Renal cortex interstitium (tissue), 11 donors: ENCODE measurements at regions not wholly inside any gene's neighbourhood (a gene's known extent, or its start where the extent isn't known, plus 50 kb on each side); places are given as distances from the start of the nearest gene placed in this dataset.

Source experiments
- DNase-seq, 11 donors: peaks; one replicate each; pipeline ENCODE4 v3.0.0-alpha.2; 2013; ENCODE audit warnings: low read depth in 9 of 11, low spot score in 4 of 11; ENCODE audit errors: extremely low read depth in 1 of 11

DNA sequence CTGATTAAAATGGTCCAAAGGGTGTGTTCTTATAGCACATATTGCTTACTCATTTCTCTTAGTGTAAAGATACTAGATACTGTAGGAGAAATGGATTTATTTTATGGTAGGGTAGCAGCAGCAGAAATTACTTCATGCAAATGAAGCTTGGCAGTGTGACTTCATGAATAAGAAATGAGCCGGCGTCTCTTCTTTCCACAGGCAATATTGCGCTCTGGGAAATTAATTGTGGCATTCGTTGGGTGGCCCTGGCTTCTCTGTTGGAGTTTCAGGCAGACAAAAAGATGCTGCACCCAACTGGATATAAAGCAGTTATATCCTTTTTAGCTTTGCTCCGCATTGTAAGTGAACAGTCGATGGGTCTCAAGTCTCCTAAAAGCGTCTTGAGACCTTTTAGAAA lies 211.0 kb upstream of the NAV2 start:
- DNase-seq, result no peak

DNA sequence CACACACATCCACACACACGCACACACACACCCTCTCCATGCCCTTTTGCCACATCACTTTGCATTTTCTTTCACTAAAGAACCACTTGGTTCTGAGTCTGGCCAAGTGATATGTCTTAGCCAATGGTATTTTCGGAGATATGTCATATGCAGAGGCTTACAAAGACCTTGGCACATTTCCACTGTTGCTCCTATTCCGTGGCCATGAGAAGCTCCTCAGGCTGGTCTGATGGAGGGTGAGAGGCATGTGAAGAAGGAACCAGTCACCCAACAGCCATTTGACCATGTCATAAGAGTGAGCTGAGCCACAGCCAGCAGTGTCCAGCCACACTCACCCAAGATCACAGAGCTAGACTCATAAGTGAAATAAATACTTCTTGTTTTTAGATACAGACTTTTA lies 212.6 kb upstream of the NAV2 start:
- DNase-seq, result no peak

DNA sequence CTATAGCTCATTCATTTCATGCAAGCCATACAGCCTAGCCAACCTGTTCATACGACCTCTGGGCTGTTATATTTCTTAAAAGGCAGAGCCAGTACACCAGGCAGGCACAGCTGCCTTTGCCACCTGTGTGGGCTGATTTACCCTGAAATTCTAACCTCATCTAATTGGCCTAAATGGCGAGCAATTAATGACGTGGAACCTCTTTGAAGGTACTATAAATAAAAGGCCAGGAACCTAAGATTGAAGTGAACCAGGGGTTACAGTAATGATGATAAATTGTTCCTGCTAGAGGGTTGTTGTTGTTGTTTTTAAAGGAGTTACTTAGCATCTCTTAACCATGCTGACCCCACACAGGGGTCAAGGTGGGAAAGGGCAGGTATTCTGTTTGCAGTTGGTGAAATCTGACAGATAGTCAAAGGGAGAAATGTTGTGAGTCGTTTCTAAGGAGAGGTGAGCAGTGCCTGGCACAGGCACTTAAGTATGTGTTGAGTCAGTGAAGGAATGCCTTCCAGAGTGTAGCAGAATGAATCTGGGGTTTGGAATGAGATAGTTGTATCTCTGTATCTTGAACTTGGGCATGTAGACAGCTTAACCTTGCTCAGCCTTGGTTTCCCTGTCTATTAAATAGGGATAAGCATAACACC lies 213.5 kb upstream of the NAV2 start:
- peak in 7 of 11 donors; percentile 39 to 65 (median 47) for DNase-seq

DNA sequence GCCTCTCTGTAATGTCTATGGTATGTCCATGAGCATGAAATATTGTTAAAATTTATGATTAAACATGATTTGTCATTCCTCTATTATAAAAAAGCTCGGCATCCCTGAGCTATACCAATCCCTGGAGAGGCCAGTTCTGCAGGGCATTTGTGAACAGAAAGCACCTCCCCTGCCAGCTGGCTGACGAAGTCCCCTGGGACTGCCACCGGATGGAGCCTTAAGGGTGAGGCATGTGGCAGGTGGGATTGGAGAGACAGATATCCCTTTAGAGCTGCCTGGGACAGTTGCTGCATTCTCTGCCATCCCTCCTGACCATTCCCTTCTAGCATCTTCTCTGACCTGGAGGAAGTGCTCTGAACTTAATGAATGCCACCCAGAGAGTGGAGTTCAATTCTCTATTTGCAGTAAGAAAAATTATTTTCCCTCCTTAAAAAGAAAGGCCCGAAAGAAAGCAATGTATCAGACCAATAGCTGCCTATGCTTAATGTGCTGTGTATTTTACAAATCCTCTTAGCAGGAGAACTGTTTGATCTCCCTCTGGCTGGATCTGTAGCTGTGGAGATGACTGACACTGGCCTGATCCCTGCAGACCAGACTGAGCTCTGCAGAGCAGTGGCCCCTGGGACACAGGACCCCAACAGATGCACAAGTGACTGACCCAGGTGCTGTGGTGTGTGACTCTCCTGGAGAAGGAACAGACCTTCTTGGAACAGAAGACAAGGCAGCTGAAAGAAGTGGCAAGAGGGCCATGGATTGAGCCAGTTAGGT lies 219.0 kb upstream of the NAV2 start:
- no peak for DNase-seq

DNA sequence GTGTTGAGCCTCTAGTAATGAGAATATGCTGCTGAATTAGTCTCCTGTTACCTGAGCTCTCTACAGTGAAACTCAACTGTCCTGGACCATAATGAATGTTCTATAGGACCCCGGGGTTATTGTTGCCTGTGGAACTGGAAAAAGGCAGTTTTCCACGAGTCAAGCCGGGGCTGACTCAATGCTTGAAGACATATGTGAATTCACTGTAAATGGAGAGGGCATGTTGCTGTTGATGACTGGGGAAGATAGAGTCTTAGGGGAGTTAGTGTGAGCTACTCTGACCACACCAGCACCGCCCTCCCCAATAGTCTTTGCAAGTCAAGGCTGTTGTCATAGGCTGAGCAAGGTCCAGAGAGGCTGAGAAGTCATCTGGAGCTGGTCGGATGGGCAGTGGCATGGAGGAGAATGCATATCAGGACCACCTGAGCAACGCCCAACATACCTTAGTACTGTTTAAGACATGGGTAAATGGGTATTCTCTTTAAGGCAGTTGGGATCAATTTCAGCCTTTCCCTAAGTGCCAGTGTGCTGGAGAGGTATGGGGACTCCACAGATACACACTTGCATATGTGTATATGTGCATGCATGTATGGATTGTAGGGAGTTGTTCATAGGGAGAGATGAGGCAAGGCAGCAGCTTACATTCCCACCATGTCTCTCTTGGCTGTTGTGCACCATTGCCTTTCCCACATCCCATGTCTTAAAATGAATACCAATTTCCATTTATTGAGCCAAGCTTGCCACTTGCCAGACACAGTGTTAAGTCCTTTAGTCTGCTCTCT lies 230.1 kb upstream of the NAV2 start:
- no peak for DNase-seq

DNA sequence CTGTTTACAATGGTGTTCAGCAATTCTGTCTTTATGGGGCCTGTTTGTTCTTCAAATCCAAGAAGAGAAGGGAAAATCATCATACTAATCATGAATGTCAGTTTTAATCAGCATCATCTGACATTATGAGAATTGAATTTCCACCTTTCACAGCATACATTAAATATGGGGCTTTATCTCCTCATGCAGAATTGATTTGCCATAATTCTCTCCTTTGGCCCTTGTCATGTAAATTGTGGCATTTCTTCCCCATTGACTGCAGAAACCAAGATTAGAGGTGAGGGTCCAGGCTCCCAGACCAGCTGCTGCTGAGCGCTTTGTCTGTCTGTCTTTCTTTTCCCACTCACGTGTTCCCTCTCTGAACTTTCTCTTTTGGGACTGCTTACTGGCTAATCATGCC lies 232.1 kb upstream of the NAV2 start:
- DNase-seq, result no peak

DNA sequence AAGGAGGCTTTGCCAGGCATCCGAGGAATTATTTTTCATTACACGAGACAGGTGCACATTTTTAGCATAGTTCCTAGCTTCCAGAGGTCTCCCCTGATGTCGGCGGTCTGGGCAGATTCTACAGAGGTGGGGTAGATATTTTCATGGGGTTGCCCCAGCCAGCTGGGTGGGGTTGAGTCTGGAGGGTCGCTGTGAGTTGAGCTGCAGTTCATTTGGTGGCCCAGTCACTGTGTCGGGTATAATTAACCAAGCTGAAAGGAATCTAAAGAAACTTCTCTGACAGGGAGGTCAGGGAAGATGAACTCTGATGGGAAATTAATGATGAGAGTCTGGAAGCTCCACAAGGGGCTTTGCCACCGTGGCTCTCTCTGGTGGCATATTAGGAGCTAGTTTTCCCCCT lies 233.7 kb upstream of the NAV2 start:
- DNase-seq, result no peak

DNA sequence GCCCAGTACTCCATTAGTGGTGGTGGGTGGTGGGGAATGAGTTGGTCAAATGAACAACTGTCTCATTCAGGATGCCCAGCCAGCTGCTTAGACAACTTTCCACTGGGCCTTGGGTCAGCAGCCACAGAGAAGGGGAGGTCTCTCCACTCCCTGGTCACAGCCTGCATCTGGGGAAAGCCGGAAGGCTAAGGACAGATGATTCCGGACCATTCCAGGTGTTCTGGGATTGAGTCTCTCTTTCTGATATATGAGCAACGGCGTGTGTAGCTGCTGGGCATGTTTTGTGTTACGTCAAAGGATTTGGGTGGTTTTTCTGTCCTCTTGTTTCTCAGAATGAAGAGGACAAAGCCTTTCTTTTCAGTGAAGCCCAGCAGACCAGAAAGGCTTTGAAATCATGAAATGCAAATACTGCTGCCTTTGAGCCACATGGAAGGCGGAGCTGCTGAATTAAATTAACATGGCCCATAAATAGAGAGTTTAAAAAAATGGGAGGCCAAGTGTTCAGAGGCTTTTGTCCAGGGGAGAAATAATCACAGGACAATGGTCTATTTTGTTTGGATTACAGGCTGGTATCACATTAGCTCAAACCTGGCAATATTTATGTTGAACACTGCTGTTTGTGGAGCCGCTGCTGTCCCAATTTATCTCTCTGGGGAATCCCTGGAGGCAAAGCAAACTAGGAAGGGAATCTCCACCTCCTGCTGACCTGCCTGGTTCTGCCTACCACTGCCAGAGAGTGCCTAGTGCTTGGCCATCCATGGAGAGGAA lies 234.4 kb upstream of the E2F8 start:
- DNase-seq, result no peak

DNA sequence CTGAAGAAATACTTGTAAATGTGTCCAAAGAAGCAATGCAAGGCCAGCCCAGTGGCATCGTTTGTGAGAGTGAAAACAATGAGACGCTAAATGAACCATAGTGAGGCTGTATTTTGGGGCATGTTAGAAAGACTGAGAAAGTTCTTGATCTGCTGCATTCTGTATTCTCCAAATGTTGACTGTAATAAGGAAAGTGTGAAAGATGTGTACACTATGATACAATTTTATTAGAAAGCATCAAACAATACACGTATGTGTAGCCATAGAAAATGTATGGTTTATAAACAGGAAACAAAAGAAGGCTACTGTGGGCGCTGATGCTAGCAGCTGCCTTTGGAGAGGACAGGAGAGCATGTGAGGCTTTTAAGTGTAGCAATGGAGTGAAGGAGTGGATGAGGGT lies 233.5 kb upstream of the E2F8 start:
- DNase-seq, result no peak

DNA sequence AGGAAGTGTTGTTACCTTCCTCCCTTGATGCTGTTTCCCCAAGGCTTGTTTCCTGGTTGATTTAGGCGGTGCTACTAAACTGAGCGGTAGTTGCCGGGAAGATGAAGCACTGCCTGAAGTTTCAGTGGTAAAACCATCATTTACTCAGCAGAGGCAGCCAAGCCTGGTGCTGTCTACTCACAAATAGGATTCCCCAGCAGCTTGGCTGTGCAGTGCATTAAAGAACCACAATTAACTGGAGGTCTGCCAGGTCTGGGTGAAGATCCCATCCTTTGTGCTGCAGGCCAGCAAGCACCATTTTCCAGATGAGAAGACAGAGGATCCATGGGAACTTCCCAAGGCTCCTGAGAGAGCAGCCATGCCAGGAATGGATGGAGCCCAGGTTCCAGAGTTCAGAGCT lies 231.9 kb upstream of the E2F8 start:
- DNase-seq, result no peak

DNA sequence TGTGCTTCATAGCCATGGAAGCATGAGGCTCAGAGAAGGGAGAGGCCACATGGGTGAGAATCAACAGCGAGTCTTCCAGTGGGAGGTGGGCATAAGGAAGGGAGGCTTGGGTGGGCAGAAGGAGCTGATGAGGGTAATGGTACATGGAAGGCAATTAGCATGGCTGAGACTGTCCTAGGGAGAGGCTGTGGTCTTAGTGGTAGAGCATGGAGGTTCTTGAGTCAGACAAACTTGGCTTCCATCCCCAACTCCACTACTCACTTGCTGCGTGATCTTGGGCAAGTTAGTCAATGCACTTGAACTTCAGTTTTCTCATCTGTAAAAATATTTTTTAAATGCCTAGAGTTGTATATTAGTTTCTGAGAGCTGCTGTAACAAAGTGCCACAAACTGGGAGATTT lies 227.2 kb upstream of the E2F8 start:
- no peak for DNase-seq

DNA sequence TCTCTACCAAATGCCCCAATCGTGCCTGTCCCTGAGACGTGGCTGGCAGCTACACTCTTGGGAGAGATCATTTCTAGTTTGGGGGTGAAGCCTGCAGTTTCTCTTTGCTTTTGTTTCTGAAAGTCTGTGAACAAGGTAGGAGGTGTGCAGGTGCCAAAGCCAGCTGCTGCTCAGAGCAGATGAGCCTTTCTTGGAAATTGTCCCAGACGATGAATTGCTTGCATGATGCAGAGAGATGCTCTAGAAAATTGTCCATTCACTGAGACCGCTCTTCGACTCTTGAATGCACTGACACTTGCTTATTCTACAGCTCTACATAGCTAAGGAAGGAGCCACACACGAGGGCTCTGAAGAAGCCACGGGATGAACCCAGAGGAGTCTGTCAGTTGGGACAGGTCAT lies 225.6 kb upstream of the E2F8 start:
- no peak for DNase-seq

DNA sequence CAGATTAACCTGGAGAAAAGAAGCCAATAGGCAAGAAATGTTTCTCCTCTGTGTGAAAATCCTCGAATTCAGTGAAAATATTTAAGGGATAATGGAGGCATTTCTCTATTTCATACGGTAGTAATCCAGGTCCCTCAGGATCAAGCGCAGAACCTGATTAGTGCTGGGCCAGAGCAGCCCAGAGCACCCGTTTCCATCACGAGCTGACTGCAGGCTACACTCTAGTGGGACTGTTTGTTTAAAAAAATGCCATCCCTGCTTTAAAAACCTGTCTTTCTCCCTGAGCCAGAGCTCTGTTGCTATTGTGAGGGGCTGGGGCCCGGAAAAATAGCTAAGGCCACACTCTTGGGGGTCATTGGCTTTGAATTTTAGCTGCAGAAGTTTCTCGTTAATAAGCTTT lies 223.2 kb upstream of the E2F8 start:
- DNase-seq, result no peak

DNA sequence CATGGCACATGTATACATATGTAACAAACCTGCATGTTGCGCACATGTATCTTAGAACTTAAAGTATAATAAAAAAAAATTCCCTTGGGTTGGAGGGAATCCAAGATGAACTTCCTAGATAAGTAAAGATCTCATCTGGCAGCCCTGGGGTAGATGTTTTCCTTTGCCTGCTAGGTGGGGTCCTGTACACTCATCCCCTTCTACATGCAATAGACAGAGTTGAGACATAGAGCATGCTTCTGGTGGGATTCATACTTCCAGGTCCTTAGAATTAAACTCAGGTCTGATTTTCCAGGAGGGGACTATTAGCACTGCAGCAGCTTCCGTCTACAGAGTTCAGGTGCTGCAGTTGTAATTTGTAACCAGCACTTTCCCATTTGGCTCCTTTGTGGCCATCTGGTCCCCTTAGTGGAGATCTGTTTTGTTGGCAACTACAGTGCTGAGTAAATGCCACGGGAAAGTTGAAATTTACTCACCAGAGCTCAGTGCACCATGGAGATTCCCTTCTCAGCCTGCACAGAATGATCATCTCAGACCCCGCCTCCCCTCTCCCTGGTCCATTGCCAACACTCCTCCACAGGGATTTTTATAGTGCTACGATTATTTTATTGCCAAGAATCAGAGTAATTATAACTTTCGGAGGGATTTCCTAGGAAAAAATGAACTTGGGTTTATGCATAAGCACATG lies 220.1 kb upstream of the E2F8 start:
- peak in 3 of 11 donors; percentile 3 to 20 (median 14) for DNase-seq

DNA sequence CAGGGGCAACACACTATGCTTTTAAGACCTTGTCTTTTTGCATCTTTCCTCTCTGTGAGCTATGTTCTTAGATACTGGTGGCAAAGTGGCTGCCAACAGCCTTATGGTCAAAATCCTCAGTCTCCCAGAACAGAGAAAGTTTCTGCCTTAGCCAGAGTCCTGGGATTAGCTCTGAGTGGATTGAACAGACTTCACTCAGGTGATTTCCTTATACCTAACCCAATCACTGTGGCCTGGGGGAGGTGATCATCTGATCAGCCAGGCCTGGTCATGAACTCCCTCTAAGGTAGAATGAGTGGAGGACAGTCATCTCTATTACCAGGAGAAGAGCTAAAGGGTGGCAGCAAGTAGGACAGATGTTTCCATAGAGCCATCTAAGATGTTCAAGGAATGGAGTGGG lies 218.5 kb upstream of the E2F8 start:
- no peak for DNase-seq

DNA sequence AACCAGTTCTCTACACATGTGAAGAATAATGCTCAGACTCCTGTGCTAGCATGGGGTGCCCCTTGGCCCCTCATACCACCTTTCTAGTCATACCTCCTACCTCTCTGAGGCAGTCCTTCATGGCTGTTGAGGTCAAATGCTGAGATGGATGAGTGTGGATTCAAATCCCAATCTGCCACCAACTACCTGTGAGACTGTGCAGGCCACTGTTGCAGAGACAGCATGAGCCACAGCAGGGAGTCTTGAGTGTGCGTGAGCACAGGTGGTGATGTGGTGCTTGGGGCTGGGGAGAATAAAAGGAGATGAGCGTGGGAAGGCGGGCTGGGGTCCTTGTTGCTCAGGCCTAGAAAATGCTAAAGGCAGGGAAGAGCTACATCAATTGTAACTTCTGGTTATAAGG lies 218.0 kb upstream of the E2F8 start:
- DNase-seq, result no peak

DNA sequence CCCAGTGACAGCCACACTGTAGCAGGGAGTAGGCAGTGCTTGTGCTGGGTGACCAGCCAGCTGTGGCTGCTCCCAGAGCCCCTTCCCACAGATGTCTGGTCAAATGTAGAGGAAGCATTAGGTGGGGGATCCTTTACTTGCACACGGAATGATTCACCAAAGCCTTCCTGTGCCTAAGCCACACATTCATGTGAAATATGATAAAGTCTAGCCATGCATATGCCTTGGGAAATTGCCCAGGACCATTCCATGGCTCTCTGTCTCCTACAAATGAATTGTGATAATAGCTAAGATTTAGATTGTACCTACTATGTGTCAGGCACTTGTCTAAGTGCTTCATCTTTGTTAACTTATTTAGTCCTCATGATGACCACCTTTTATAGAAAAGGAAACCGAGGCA lies 217.5 kb upstream of the E2F8 start:
- DNase-seq, result no peak

DNA sequence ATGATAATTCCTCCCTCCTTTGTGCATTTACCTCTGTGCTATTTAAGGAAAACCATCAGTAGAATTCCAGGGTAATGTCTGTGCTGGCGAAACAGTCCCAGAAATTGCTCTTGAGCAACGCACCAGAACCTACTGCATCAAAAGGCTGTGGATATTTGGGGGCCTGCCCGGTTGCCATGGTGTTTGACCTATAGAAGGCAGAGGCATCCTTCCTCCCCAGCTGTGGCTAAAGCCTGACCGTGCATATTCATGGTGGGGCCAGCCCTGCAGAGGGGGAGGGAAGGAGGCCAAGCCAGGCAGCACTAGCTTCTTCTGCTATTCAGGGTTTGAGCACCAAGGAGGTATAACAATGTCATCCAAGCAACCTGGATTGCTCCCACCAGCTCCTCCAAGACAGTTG lies 215.0 kb upstream of the E2F8 start:
- DNase-seq, result no peak

DNA sequence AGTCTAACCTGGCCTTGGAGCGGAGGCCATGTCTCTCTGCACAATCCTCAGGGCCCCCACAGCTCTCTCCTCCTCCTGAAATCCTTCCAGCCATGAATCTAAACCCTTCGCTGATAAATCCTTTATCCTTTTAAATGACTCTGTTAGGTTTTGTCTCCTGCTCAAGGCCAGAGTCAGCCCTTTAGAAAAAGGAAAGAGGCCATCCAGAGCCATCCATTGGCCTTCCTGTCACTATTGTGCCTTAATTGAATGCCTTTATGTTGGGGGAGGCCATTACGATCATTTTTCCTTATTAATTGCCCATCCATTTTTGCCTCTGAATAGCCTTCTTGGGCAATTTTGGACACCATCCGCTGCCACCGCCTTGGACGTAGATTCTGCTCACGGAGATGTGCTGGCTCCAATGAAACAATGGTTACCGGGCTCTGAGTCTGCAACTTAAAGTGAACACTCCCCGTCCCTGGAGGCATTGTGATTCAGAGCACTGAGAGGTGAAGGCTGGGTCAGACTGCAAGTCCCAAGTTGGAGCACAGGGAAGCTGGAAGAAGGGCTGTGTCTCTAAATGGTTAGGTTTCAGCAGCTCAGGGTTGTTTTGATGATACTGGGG lies 213.0 kb upstream of the E2F8 start:
- no peak for DNase-seq
